ENCODE measurements at regions not wholly inside any gene's neighbourhood (a gene's known extent, or its start where the extent isn't known, plus 50 kb on each side); places are given as distances from the start of the nearest gene placed in this dataset.
A peak's percentile ranks its signal among the peaks of the same experiment; 100 is the strongest.

- peak overlapping the region in 1 of 2 donors; percentile 9 for H3K4me3 ChIP-seq
- intact Hi-C loops (cut with DNase I; ENCODE audit: low total_unique reads), result loop anchor here (2.0 kb wide), 2 partner anchors 483 to 681 kb away; partner anchors contain the start of gene PLK2
- H3K9me3 ChIP-seq, result no peaks in the 10 kb centered on the region
- no peaks in the 10 kb centered on the region for H3K36me3 ChIP-seq
- peaks cover 0 to 33% (median 9%) of the 10 kb centered on the region in 4 donors for H3K4me1 ChIP-seq
- no peaks in the 10 kb centered on the region for H3K27me3 ChIP-seq
- peak overlapping the region in 1 of 2 donors; percentile 53 for H3K27ac ChIP-seq
- peak; percentile 58 to 70 for TF ChIP-seq CTCF (IDR thresholded peaks at IDR 0.05)
- DNase-seq, result no peak
Measured at GRCh38 chr5:57779383-57780223, 297.0 kb upstream of the ACTBL2 start.

- Histone ChIP-seq H3K9me3 (no peaks in the 10 kb centered on the region), H3K4me1 (peaks cover 0 to 25% (median 7%) of the 10 kb centered on the region in 4 donors), H3K36me3 (no peaks in the 10 kb centered on the region), H3K27me3 (no peaks in the 10 kb centered on the region), H3K4me3 (no peak overlapping the region), H3K27ac (no peak overlapping the region)
- no peak for DNase-seq
- no peak for TF ChIP-seq CTCF (IDR thresholded peaks at IDR 0.05)
- intact Hi-C loops (cut with DNase I; ENCODE audit: low total_unique reads), result loop anchor here (2.0 kb wide), 2 partner anchors 482 to 682 kb away; partner anchors contain the start of gene PLK2
Measured at GRCh38 chr5:57778501-57779091, 296.0 kb upstream of the ACTBL2 start.

GRCh38 chr5:57777174-57777581 is 294.6 kb upstream of the ACTBL2 start:
- peaks cover 0 to 12% (median 1%) of the 10 kb centered on the region in 4 donors for H3K4me1 ChIP-seq
- no peaks in the 10 kb centered on the region for H3K9me3 ChIP-seq
- H3K27ac ChIP-seq, result no peak overlapping the region
- no peak for TF ChIP-seq CTCF (IDR thresholded peaks at IDR 0.05)
- no peaks in the 10 kb centered on the region for H3K27me3 ChIP-seq
- no peak for DNase-seq
- no peak overlapping the region for H3K4me3 ChIP-seq
- intact Hi-C loops (cut with DNase I; ENCODE audit: low total_unique reads), result no loop called here
- no peaks in the 10 kb centered on the region for H3K36me3 ChIP-seq

- H3K27me3 ChIP-seq, result no peaks in the 10 kb centered on the region
- no peak for TF ChIP-seq CTCF (IDR thresholded peaks at IDR 0.05)
- no peaks in the 10 kb centered on the region for H3K36me3 ChIP-seq
- no peak overlapping the region for H3K27ac ChIP-seq
- no peak overlapping the region for H3K4me3 ChIP-seq
- no peak for DNase-seq
- H3K9me3 ChIP-seq, result no peaks in the 10 kb centered on the region
- intact Hi-C loops (cut with DNase I; ENCODE audit: low total_unique reads), result no loop called here
- H3K4me1 ChIP-seq, result peaks cover 0 to 12% (median 1%) of the 10 kb centered on the region in 4 donors
Measured at GRCh38 chr5:57776035-57776434, 293.4 kb upstream of the ACTBL2 start.

- Histone ChIP-seq H3K9me3 (no peaks in the 10 kb centered on the region), H3K27ac (no peak overlapping the region), H3K27me3 (no peaks in the 10 kb centered on the region), H3K4me1 (peaks cover 0 to 1% (median 0%) of the 10 kb centered on the region in 4 donors), H3K4me3 (no peak overlapping the region), H3K36me3 (no peaks in the 10 kb centered on the region)
- intact Hi-C loops (cut with DNase I; ENCODE audit: low total_unique reads), result no loop called here
- no peak for DNase-seq
- TF ChIP-seq CTCF (IDR thresholded peaks at IDR 0.05), result no peak
Measured at GRCh38 chr5:57774439-57774838, 291.8 kb upstream of the ACTBL2 start.

Data from tibial artery (tissue), 4 donors.